H1 (cell line): ENCODE measurements at regions not wholly inside any gene's neighbourhood (a gene's known extent, or its start where the extent isn't known, plus 50 kb on each side); places are given as distances from the start of the nearest gene placed in this dataset.

ENCODE experiments used
- JUN ChIP-seq: IDR thresholded peaks from 2 replicates; pipeline ENCODE4 v1.6.1; 2011; ENCODE audit warnings: low read depth, mild to moderate bottlenecking, improper control_type of control experiment, low read length
- NANOG ChIP-seq: IDR thresholded peaks from 2 replicates; pipeline ENCODE4 v1.6.1; 2011; ENCODE audit warnings: low read length, low read depth, mild to moderate bottlenecking, inconsistent platforms; ENCODE audit not compliant: insufficient read depth, poor library complexity, severe bottlenecking
- POLR2A ChIP-seq, 2 experiments: IDR thresholded peaks; 1 replicate in 1 of 2; 2 replicates in 1 of 2; pipeline ENCODE4 v1.6.1; 2011; ENCODE audit warnings: low read depth in 2 of 2, low read length in 2 of 2, mild to moderate bottlenecking in 2 of 2; ENCODE audit errors: control extremely low read depth in 1 of 2
- RAD21 ChIP-seq, 2 experiments: IDR thresholded peaks in 1 of 2; conservative IDR thresholded peaks in 1 of 2; 2 replicates each; pipeline ENCODE4 v1.6.1; 2011; ENCODE audit warnings: low read depth in 2 of 2, low read length in 2 of 2, improper control_type of control experiment in 1 of 2, inconsistent platforms in 1 of 2, mild to moderate bottlenecking in 1 of 2, moderate library complexity in 1 of 2
- RBBP5 ChIP-seq: IDR thresholded peaks from 2 replicates; pipeline ENCODE4 v1.7.1; 2012; ENCODE audit warnings: low read depth, mild to moderate bottlenecking, inconsistent platforms, low read length, moderate library complexity, borderline replicate concordance
- TF ChIP-seq, protein P1 (sequence below): fragments of 300-600 bp; sonication (generic); IDR thresholded peaks from 2 replicates; pipeline ENCODE4 v1.7.1; 2012; ENCODE audit warnings: low read length, moderate library complexity, mild to moderate bottlenecking, inconsistent platforms; ENCODE audit not compliant: insufficient replicate concordance
- TF ChIP-seq, protein P2 (sequence below): IDR thresholded peaks from 2 replicates; pipeline ENCODE4 v1.6.1; 2012; ENCODE audit warnings: inconsistent platforms
- TF ChIP-seq, protein P3 (sequence below): IDR thresholded peaks from 2 replicates; pipeline ENCODE4 v1.6.1; 2012; ENCODE audit warnings: low read length, inconsistent platforms

DNA sequence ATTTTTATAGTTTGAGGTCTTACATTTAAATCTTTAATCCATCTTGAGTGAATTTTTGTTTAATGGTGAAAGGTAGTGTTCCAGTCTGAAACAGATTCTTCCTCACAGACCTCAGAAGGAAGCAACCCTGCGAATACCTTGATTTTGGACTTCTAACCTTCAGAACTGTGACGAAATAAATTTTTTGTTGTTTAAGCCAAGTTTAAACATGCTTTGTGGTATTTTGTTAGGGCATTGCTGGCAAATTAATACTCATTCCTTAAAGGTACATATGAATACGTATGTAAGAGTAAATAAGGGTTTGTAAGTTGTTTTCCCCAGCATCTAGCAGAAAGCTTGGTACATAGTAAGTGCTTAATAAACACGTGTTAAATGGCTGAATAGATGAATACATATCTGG is 100.3 kb downstream of the SEC16B start (continued):
- TF ChIP-seq, protein P1, sequence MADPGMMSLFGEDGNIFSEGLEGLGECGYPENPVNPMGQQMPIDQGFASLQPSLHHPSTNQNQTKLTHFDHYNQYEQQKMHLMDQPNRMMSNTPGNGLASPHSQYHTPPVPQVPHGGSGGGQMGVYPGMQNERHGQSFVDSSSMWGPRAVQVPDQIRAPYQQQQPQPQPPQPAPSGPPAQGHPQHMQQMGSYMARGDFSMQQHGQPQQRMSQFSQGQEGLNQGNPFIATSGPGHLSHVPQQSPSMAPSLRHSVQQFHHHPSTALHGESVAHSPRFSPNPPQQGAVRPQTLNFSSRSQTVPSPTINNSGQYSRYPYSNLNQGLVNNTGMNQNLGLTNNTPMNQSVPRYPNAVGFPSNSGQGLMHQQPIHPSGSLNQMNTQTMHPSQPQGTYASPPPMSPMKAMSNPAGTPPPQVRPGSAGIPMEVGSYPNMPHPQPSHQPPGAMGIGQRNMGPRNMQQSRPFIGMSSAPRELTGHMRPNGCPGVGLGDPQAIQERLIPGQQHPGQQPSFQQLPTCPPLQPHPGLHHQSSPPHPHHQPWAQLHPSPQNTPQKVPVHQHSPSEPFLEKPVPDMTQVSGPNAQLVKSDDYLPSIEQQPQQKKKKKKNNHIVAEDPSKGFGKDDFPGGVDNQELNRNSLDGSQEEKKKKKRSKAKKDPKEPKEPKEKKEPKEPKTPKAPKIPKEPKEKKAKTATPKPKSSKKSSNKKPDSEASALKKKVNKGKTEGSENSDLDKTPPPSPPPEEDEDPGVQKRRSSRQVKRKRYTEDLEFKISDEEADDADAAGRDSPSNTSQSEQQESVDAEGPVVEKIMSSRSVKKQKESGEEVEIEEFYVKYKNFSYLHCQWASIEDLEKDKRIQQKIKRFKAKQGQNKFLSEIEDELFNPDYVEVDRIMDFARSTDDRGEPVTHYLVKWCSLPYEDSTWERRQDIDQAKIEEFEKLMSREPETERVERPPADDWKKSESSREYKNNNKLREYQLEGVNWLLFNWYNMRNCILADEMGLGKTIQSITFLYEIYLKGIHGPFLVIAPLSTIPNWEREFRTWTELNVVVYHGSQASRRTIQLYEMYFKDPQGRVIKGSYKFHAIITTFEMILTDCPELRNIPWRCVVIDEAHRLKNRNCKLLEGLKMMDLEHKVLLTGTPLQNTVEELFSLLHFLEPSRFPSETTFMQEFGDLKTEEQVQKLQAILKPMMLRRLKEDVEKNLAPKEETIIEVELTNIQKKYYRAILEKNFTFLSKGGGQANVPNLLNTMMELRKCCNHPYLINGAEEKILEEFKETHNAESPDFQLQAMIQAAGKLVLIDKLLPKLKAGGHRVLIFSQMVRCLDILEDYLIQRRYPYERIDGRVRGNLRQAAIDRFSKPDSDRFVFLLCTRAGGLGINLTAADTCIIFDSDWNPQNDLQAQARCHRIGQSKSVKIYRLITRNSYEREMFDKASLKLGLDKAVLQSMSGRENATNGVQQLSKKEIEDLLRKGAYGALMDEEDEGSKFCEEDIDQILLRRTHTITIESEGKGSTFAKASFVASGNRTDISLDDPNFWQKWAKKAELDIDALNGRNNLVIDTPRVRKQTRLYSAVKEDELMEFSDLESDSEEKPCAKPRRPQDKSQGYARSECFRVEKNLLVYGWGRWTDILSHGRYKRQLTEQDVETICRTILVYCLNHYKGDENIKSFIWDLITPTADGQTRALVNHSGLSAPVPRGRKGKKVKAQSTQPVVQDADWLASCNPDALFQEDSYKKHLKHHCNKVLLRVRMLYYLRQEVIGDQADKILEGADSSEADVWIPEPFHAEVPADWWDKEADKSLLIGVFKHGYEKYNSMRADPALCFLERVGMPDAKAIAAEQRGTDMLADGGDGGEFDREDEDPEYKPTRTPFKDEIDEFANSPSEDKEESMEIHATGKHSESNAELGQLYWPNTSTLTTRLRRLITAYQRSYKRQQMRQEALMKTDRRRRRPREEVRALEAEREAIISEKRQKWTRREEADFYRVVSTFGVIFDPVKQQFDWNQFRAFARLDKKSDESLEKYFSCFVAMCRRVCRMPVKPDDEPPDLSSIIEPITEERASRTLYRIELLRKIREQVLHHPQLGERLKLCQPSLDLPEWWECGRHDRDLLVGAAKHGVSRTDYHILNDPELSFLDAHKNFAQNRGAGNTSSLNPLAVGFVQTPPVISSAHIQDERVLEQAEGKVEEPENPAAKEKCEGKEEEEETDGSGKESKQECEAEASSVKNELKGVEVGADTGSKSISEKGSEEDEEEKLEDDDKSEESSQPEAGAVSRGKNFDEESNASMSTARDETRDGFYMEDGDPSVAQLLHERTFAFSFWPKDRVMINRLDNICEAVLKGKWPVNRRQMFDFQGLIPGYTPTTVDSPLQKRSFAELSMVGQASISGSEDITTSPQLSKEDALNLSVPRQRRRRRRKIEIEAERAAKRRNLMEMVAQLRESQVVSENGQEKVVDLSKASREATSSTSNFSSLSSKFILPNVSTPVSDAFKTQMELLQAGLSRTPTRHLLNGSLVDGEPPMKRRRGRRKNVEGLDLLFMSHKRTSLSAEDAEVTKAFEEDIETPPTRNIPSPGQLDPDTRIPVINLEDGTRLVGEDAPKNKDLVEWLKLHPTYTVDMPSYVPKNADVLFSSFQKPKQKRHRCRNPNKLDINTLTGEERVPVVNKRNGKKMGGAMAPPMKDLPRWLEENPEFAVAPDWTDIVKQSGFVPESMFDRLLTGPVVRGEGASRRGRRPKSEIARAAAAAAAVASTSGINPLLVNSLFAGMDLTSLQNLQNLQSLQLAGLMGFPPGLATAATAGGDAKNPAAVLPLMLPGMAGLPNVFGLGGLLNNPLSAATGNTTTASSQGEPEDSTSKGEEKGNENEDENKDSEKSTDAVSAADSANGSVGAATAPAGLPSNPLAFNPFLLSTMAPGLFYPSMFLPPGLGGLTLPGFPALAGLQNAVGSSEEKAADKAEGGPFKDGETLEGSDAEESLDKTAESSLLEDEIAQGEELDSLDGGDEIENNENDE, result no peak
- TF ChIP-seq, protein P2, sequence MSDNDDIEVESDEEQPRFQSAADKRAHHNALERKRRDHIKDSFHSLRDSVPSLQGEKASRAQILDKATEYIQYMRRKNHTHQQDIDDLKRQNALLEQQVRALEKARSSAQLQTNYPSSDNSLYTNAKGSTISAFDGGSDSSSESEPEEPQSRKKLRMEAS, result no peak
- no peak for TF ChIP-seq POLR2A (IDR thresholded peaks at IDR 0.05; ENCODE audit: control extremely low read depth in 1 of 2, low read depth in 2 of 2, low read length in 2 of 2)
- TF ChIP-seq RAD21 (IDR thresholded peaks at IDR 0.05 in 1 of 2, conservative IDR thresholded peaks at IDR 0.05 in 1 of 2; ENCODE audit: low read depth in 2 of 2, low read length in 2 of 2), result no peak
- TF ChIP-seq NANOG, result no peak
- no peak for TF ChIP-seq RBBP5
- TF ChIP-seq JUN, result no peak
- TF ChIP-seq, protein P3, sequence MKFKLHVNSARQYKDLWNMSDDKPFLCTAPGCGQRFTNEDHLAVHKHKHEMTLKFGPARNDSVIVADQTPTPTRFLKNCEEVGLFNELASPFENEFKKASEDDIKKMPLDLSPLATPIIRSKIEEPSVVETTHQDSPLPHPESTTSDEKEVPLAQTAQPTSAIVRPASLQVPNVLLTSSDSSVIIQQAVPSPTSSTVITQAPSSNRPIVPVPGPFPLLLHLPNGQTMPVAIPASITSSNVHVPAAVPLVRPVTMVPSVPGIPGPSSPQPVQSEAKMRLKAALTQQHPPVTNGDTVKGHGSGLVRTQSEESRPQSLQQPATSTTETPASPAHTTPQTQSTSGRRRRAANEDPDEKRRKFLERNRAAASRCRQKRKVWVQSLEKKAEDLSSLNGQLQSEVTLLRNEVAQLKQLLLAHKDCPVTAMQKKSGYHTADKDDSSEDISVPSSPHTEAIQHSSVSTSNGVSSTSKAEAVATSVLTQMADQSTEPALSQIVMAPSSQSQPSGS, result no peak
